Endothelial cell of umbilical vein (primary cell): ENCODE measurements at regions not wholly inside any gene's neighbourhood (a gene's known extent, or its start where the extent isn't known, plus 50 kb on each side); places are given as distances from the start of the nearest gene placed in this dataset.

Experiments used
- BruUV-seq: library from RNA; stranded (reverse); fragments of 400-500 nt; replicated peaks from 2 replicates; lab custom pipeline; 2021; lab: Mats Ljungman, UMichigan
- CTCF ChIA-PET: fragments of 300-600, 350-600 bp; sonication (Branson Sonifier 250); formaldehyde crosslinking; loops from one replicate; lab custom pipeline; 2021; ENCODE audit warnings: antibody characterized with exemption, inconsistent platforms; lab: Charles Lee
- POLR2A ChIA-PET: fragments of 300-600, 350-600 bp; sonication (Branson Sonifier 250); formaldehyde crosslinking; loops from one replicate; lab custom pipeline; 2021; ENCODE audit warnings: antibody characterized with exemption, inconsistent platforms; lab: Charles Lee
- DNase-seq: peaks from one replicate; pipeline ENCODE4 v3.0.0-alpha.2; 2011; ENCODE audit warnings: low read depth, low spot score
- FAIRE-seq: peaks from 2 replicates; lab custom pipeline; 2011; peaks lifted over from hg19 to GRCh38; lab: Jason Lieb, UNC
- H2AFZ ChIP-seq: 2 replicates; pipeline ENCODE4 v1.6.0; 2012; ENCODE audit warnings: low read depth, low read length, control low read depth, inconsistent platforms
- H3K27ac ChIP-seq: 2 replicates; pipeline ENCODE4 v1.5.1; 2011; ENCODE audit warnings: low read depth, mild to moderate bottlenecking, control low read depth, low read length, moderate library complexity; ENCODE audit not compliant: insufficient read depth
- H3K27me3 ChIP-seq, 2 experiments: 2 replicates each; pipeline versions ENCODE4 v1.6.0 to v1.6.1; 2011; ENCODE audit warnings: low read length in 2 of 2, mixed read lengths in 1 of 2; ENCODE audit not compliant: control insufficient read depth in 2 of 2, insufficient read depth in 2 of 2
- H3K36me3 ChIP-seq, 2 experiments: 2 replicates in 1 of 2; 3 replicates in 1 of 2; pipeline ENCODE4 v1.5.1; 2011; ENCODE audit warnings: low read length in 2 of 2, mild to moderate bottlenecking in 1 of 2, moderate library complexity in 1 of 2; ENCODE audit not compliant: control insufficient read depth in 2 of 2, insufficient read depth in 2 of 2; ENCODE audit errors: extremely low read depth in 1 of 2
- H3K4me1 ChIP-seq: 3 replicates; pipeline ENCODE4 v1.5.1; 2011; ENCODE audit warnings: mild to moderate bottlenecking, low read length; ENCODE audit not compliant: control insufficient read depth, insufficient read depth; ENCODE audit errors: extremely low read depth
- H3K4me2 ChIP-seq: 2 replicates; pipeline ENCODE4 v1.6.1; 2011; ENCODE audit warnings: low read length, control low read depth, mixed read lengths; ENCODE audit not compliant: insufficient read depth
- H3K4me3 ChIP-seq, 3 experiments: fragments of 200-600 bp in 1 of 3; sonication (generic), shearing (Covaris generic) in 1 of 3; replicated peaks in 1 of 3; 2 replicates each; pipeline ENCODE4 v1.5.1; 2011 to 2016; ENCODE audit warnings: control low read depth in 3 of 3, low read length in 3 of 3, mild to moderate bottlenecking in 2 of 3, inconsistent platforms in 1 of 3, low read depth in 1 of 3, moderate library complexity in 1 of 3; ENCODE audit not compliant: insufficient read depth in 1 of 3
- H3K79me2 ChIP-seq: 2 replicates; pipeline ENCODE4 v1.6.0; 2012; ENCODE audit warnings: low read length, inconsistent platforms; ENCODE audit not compliant: control insufficient read depth, insufficient read depth
- H3K9ac ChIP-seq: replicated peaks from 2 replicates; pipeline ENCODE3; 2011; ENCODE audit warnings: low read length, control low read depth; ENCODE audit not compliant: insufficient read depth; ENCODE audit errors: extremely low read depth
- H3K9me1 ChIP-seq: replicated peaks from 3 replicates; pipeline ENCODE4 v1.6.0; 2011; ENCODE audit warnings: mild to moderate bottlenecking, low read length; ENCODE audit not compliant: control insufficient read depth, insufficient read depth; ENCODE audit errors: extremely low read depth
- H3K9me3 ChIP-seq: replicated peaks from 2 replicates; pipeline ENCODE4 v1.5.1; 2012; ENCODE audit warnings: low read length, inconsistent platforms; ENCODE audit not compliant: control insufficient read depth, insufficient read depth
- H4K20me1 ChIP-seq: replicated peaks from 2 replicates; pipeline ENCODE3; 2011; ENCODE audit warnings: mild to moderate bottlenecking, low read length; ENCODE audit not compliant: control insufficient read depth, insufficient read depth; ENCODE audit errors: extremely low read depth
- CTCF ChIP-seq, 2 donors: IDR thresholded peaks; 1 replicate in 1 of 2; 2 replicates in 1 of 2; pipeline ENCODE4 v1.5.1; 2011; ENCODE audit warnings: low read length in 2 of 2, mild to moderate bottlenecking in 2 of 2, moderate library complexity in 2 of 2, control low read depth in 1 of 2, inconsistent platforms in 1 of 2, low read depth in 1 of 2; ENCODE audit not compliant: insufficient read depth in 1 of 2; ENCODE audit errors: extremely low read depth in 1 of 2
- EZH2 ChIP-seq: IDR thresholded peaks from 2 replicates; pipeline ENCODE4 v1.6.1; 2012; ENCODE audit warnings: borderline replicate concordance, low read depth, mild to moderate bottlenecking, moderate library complexity, low read length, inconsistent platforms; ENCODE audit not compliant: severe bottlenecking
- FOS ChIP-seq: IDR thresholded peaks from 2 replicates; pipeline ENCODE4 v1.6.1; 2011; ENCODE audit warnings: mild to moderate bottlenecking, low read length, moderate library complexity, borderline replicate concordance; ENCODE audit not compliant: insufficient read depth
- JUN ChIP-seq: IDR thresholded peaks from 2 replicates; pipeline ENCODE4 v1.6.1; 2011; ENCODE audit warnings: borderline replicate concordance, low read depth; ENCODE audit not compliant: insufficient read length, insufficient read depth
- MAX ChIP-seq: IDR thresholded peaks from 2 replicates; pipeline ENCODE4 v1.6.1; 2011; ENCODE audit not compliant: insufficient read depth, insufficient read length
- MYC ChIP-seq: IDR thresholded peaks from one replicate; pipeline ENCODE4 v1.6.1; 2011; ENCODE audit warnings: mild to moderate bottlenecking, low read depth, low read length
- dilution Hi-C: fragments of 300-500 bp; cut with MboI; formaldehyde crosslinking; loops from one replicate; pipeline ENCODE4 v1.15.0; 2019; ENCODE audit warnings: low sequenced_read_pairs; ENCODE audit not compliant: extremely low pct_ligation_motif_present
- intact Hi-C: fragments of 100-400 bp; cut with micrococcal nuclease; formaldehyde crosslinking; loops from one replicate; pipeline ENCODE4 v1.10.0; 2022

GRCh38 chr2:51534166-51534565, 502.2 kb upstream of the NRXN1 start:
- ChIA-PET CTCF (interaction anchor here (1.1 kb wide), 2 partner anchors 17 to 25 kb away, joined by 3 read pairs; no protein-coding TSS in a partner anchor), POLR2A (no interaction called here)
- no peak for DNase-seq
- no peaks in the 10 kb centered on the region for H3K79me2 ChIP-seq
- H3K9ac ChIP-seq = no peak overlapping the region
- no peak overlapping the region for H3K4me2 ChIP-seq
- no peak overlapping the region for H3K4me3 ChIP-seq
- FAIRE-seq = no peak
- H3K27ac ChIP-seq = no peak overlapping the region
- H2AFZ ChIP-seq = no peak overlapping the region
- no peaks in the 10 kb centered on the region for H3K9me3 ChIP-seq
- H3K4me1 ChIP-seq = no peaks in the 10 kb centered on the region
- no peaks in the 10 kb centered on the region for H3K27me3 ChIP-seq
- no TSS peak for BruUV-seq
- no peaks in the 10 kb centered on the region for H3K9me1 ChIP-seq
- intact Hi-C loops = no loop called here
- dilution Hi-C loops = no loop called here
- H3K36me3 ChIP-seq = no peaks in the 10 kb centered on the region
- TF ChIP-seq CTCF (IDR thresholded peaks at IDR 0.05; ENCODE audit: extremely low read depth in 1 of 2, insufficient read depth in 1 of 2, low read depth in 1 of 2, low read length in 2 of 2) (no peak), JUN (no peak), MAX (no peak), EZH2 (no peak), FOS (no peak), MYC (no peak)
- no peaks in the 10 kb centered on the region for H4K20me1 ChIP-seq
